ENCODE measurements at regions not wholly inside any gene's neighbourhood (a gene's known extent, or its start where the extent isn't known, plus 50 kb on each side); places are given as distances from the start of the nearest gene placed in this dataset.

GRCh38 chr5:101796427-101796826 is 499.7 kb downstream of the SLCO4C1 start:
- Histone ChIP-seq H3K27me3 (ENCODE audit: control insufficient read depth in 2 of 2, insufficient read depth in 2 of 2, low read length in 2 of 2) (no peaks in the 10 kb centered on the region), H3K4me2 (ENCODE audit: insufficient read depth, low read length) (no peak overlapping the region), H3K9me3 (replicated peaks; ENCODE audit: control insufficient read depth, insufficient read depth, low read depth, low read length) (no peaks in the 10 kb centered on the region; the same call in 1 of the 2 replicates), H2AFZ (ENCODE audit: low read depth, low read length) (no peak overlapping the region), H3K9ac (ENCODE audit: insufficient read depth in 1 of 2, low read depth in 2 of 2, low read length in 2 of 2) (no peak overlapping the region), H3K4me3 (no peak overlapping the region), H3K27ac (ENCODE audit: extremely low read depth, low read depth, low read length) (no peak overlapping the region), H3K36me3 (ENCODE audit: control insufficient read depth, insufficient read depth, low read length) (no peaks in the 10 kb centered on the region), H3K9me1 (ENCODE audit: control insufficient read depth, insufficient read depth, low read length) (no peaks in the 10 kb centered on the region), H3K4me1 (replicated peaks in 1 of 2; ENCODE audit: control insufficient read depth in 2 of 2, insufficient read depth in 2 of 2, low read length in 2 of 2) (no peaks in the 10 kb centered on the region), H4K20me1 (replicated peaks; ENCODE audit: control insufficient read depth, insufficient read depth, low read length) (no peaks in the 10 kb centered on the region), H3K79me2 (ENCODE audit: control insufficient read depth, insufficient read depth, low read length) (no peaks in the 10 kb centered on the region)
- in situ Hi-C loops (cut with MboI) (no loop called here), intact Hi-C loops (cut with micrococcal nuclease) (no loop called here)
- no TSS peak for BruUV-seq (replicated peaks)
- no peak for DNase-seq (ENCODE audit: extremely low read depth in 1 of 4, low spot score in 3 of 4)
- no peak for ATAC-seq
- no peak for FAIRE-seq
- TF ChIP-seq ZNF785 (CRISPR knock-in tag; IDR thresholded peaks at IDR 0.05) (no peak), SMARCC2 (IDR thresholded peaks at IDR 0.05; ENCODE audit: low read depth) (no peak), RFX5 (IDR thresholded peaks at IDR 0.05; ENCODE audit: low read depth, low read length) (no peak), NCOA2 (IDR thresholded peaks at IDR 0.05; ENCODE audit: partially characterized antibody in 2 of 2) (no peak), MEF2D (tag; conservative IDR thresholded peaks at IDR 0.05; ENCODE audit: low read depth) (no peak)
- ChIA-PET CTCF (ENCODE audit: low intra/inter-chr PET ratio) (no interaction called here), POLR2A (no interaction called here)

DNA sequence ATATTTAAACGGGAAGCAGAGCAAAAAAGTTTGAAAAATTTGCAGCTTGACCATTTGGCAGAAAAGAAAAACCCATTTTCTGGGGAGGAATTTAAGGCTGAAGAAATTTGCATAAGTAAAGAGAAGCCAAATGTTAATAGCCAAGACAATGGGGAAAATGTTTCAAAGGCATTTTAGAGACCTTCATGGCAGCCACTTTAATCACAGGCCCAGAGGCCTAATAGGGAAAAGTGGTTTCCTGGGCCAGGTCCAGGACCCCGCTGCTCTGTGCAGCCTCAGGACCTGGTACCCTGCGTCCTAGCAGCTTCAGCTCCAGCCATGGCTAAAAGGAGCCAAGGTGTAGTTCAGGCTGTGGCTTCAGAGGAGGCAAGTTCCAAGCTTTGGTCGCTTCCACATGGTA is 507.3 kb downstream of the SLCO4C1 start:
- WGBS (ENCODE audit: insufficient coverage, low coverage, missing lambda C conversion rate) = 4% methylated on average over 4 of the region's 4 CpGs
- Histone ChIP-seq H3K27ac (ENCODE audit: extremely low read depth, low read depth, low read length) (no peak overlapping the region), H3K4me3 (no peak overlapping the region), H3K36me3 (ENCODE audit: control insufficient read depth, insufficient read depth, low read length) (no peaks in the 10 kb centered on the region), H3K79me2 (ENCODE audit: control insufficient read depth, insufficient read depth, low read length) (no peaks in the 10 kb centered on the region), H2AFZ (ENCODE audit: low read depth, low read length) (no peak overlapping the region), H3K9me1 (ENCODE audit: control insufficient read depth, insufficient read depth, low read length) (no peaks in the 10 kb centered on the region), H3K9ac (ENCODE audit: insufficient read depth in 1 of 2, low read depth in 2 of 2, low read length in 2 of 2) (no peak overlapping the region), H3K27me3 (ENCODE audit: control insufficient read depth in 2 of 2, insufficient read depth in 2 of 2, low read length in 2 of 2) (no peaks in the 10 kb centered on the region), H3K9me3 (replicated peaks; ENCODE audit: control insufficient read depth, insufficient read depth, low read depth, low read length) (no peaks in the 10 kb centered on the region; the same call in 1 of the 2 replicates), H4K20me1 (replicated peaks; ENCODE audit: control insufficient read depth, insufficient read depth, low read length) (no peaks in the 10 kb centered on the region), H3K4me1 (replicated peaks in 1 of 2; ENCODE audit: control insufficient read depth in 2 of 2, insufficient read depth in 2 of 2, low read length in 2 of 2) (no peaks in the 10 kb centered on the region), H3K4me2 (ENCODE audit: insufficient read depth, low read length) (no peak overlapping the region)
- TF ChIP-seq, protein P1, sequence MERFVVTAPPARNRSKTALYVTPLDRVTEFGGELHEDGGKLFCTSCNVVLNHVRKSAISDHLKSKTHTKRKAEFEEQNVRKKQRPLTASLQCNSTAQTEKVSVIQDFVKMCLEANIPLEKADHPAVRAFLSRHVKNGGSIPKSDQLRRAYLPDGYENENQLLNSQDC (CRISPR knock-in tag; IDR thresholded peaks at IDR 0.05) = no peak
- no peak for TF ChIP-seq ZNF253 (CRISPR knock-in tag; conservative IDR thresholded peaks at IDR 0.05)
- no peak for TF ChIP-seq EGR1 (conservative IDR thresholded peaks at IDR 0.05)
- TF ChIP-seq CCNT2 (IDR thresholded peaks at IDR 0.05; ENCODE audit: borderline replicate concordance, extremely low read depth, insufficient read length, low read depth, low read length) = no peak
- no peak for TF ChIP-seq SOX6 (IDR thresholded peaks at IDR 0.05)
- no peak for TF ChIP-seq RBM17 (IDR thresholded peaks at IDR 0.05; ENCODE audit: borderline replicate concordance, low read depth, low read length)
- no peak for TF ChIP-seq SLC30A9 (CRISPR knock-in tag; IDR thresholded peaks at IDR 0.05)
- TF ChIP-seq ZNF384 (IDR thresholded peaks at IDR 0.05; ENCODE audit: low read depth, low read length) = no peak
- TF ChIP-seq CHD1 (IDR thresholded peaks at IDR 0.05; ENCODE audit: low read length) = no peak
- TF ChIP-seq NR3C1 (CRISPR knock-in tag; IDR thresholded peaks at IDR 0.05) = no peak
- DNase-seq (ENCODE audit: extremely low read depth in 1 of 4, low spot score in 3 of 4) (no peak), ATAC-seq (no peak), FAIRE-seq (no peak)
- ChIA-PET POLR2A (interaction anchor here (0.6 kb wide), 1 partner anchor 21 kb away, joined by 3 read pairs; no protein-coding TSS in a partner anchor), CTCF (ENCODE audit: low intra/inter-chr PET ratio) (no interaction called here)
- intact Hi-C loops (cut with micrococcal nuclease) (no loop called here), in situ Hi-C loops (cut with MboI) (no loop called here)
- BruUV-seq (replicated peaks) = no TSS peak

All from K562 (cell line).